ENCODE measurements at regions not wholly inside any gene's neighbourhood (a gene's known extent, or its start where the extent isn't known, plus 50 kb on each side); places are given as distances from the start of the nearest gene placed in this dataset.

DNA sequence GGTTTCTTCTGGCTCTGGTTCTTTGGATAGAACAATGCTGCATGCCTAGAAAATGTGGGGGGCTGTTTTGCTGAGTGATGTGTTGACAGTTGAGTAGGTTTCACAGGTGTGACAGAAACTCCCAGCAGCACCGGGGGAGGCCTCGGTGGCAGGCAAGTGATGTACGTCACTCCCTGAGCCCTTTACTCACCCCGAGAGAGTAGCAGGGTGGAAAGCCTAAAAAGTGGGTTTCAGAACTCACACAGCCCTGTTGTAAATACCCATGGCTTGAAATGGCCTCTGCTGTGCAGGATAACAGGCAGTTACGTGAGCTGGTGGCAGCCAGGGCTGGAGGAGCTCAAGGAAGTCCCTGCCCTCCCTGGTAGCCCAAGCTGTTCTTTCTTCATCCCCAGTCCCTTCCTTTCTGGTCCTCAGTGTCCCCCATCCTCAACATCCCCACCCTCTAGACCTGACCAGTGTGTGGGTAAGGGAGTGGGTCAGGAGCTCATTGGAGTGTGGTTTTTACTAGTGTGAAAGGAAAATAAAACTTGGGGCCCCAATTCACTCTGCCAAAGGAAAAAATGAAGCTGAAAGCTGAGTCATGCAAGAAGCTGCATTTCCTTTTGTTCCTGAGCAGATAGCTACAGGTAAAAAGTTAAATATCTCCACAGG is 258.1 kb downstream of the STK31 start:
- TF ChIP-seq, protein P1, sequence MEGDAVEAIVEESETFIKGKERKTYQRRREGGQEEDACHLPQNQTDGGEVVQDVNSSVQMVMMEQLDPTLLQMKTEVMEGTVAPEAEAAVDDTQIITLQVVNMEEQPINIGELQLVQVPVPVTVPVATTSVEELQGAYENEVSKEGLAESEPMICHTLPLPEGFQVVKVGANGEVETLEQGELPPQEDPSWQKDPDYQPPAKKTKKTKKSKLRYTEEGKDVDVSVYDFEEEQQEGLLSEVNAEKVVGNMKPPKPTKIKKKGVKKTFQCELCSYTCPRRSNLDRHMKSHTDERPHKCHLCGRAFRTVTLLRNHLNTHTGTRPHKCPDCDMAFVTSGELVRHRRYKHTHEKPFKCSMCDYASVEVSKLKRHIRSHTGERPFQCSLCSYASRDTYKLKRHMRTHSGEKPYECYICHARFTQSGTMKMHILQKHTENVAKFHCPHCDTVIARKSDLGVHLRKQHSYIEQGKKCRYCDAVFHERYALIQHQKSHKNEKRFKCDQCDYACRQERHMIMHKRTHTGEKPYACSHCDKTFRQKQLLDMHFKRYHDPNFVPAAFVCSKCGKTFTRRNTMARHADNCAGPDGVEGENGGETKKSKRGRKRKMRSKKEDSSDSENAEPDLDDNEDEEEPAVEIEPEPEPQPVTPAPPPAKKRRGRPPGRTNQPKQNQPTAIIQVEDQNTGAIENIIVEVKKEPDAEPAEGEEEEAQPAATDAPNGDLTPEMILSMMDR (IDR thresholded peaks at IDR 0.05; ENCODE audit: borderline replicate concordance, extremely low read depth, low read length, poor library complexity, severe bottlenecking) = no peak
- no peak for TF ChIP-seq EZH2 (IDR thresholded peaks at IDR 0.05; ENCODE audit: borderline replicate concordance, low read depth, low read length, severe bottlenecking)

All from DND-41 (cell line).